ENCODE measurements at regions not wholly inside any gene's neighbourhood (a gene's known extent, or its start where the extent isn't known, plus 50 kb on each side); places are given as distances from the start of the nearest gene placed in this dataset.

DNA sequence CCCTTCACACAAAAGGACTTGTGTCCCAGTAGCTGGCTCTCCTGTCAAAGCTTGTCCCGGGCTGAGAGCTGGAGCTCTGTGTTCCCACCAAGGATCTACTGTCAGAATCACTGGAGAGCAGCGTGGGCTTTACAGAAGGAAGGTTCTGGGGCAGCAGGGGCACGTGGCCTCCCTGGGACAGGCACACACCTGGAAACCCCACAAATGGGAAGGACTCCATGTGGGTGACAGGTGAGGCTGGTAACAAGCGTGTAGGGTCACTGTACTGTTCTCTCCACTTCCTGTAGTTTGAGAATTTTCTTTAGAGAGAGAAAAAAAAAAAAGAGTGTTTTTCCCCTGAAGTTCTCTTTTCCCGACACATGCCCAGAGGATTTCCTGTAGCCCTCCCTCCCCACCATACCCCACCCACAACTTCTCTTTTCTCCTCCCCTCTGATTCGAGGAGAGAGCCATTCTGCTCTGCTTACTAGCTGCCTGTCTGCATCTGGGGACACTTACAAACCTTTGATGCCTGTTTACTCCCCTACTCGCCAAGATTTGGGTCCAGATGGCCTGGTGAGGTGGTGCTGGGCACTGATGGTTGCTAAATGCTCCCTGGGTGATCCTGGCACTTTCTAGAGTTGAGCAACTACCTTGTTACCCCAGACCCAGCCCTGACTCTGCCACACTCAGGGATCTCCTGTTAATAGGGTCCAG is 84.1 kb upstream of the SIRPA start:
- no peak overlapping the region for H3K4me3 ChIP-seq (replicated peaks; ENCODE audit: low read depth, low read length)
- TF ChIP-seq, protein P1, sequence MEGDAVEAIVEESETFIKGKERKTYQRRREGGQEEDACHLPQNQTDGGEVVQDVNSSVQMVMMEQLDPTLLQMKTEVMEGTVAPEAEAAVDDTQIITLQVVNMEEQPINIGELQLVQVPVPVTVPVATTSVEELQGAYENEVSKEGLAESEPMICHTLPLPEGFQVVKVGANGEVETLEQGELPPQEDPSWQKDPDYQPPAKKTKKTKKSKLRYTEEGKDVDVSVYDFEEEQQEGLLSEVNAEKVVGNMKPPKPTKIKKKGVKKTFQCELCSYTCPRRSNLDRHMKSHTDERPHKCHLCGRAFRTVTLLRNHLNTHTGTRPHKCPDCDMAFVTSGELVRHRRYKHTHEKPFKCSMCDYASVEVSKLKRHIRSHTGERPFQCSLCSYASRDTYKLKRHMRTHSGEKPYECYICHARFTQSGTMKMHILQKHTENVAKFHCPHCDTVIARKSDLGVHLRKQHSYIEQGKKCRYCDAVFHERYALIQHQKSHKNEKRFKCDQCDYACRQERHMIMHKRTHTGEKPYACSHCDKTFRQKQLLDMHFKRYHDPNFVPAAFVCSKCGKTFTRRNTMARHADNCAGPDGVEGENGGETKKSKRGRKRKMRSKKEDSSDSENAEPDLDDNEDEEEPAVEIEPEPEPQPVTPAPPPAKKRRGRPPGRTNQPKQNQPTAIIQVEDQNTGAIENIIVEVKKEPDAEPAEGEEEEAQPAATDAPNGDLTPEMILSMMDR (IDR thresholded peaks at IDR 0.05; ENCODE audit: low read depth, low read length, missing control alignments), result no peak
- peak; percentile 36 for DNase-seq (ENCODE audit: extremely low read depth, low read depth)

DNA sequence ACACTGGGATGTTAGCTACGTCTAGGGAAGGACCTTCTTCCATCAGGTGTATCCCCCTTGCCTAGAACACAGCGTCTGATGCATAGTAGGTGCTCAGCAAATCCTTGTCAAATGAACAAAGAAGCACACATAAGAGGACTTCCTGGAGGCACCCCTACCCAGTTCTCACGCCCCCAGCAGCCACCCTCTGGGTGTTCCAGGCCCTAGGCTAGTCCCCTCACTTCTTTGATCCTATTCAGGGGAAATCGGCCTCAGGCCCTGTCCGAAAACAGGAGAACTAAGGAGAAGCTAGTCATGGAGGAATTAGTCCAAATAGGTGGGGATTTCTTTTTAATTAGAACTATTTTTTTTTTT is 84.7 kb upstream of the SIRPA start:
- no peak for DNase-seq (ENCODE audit: extremely low read depth, low read depth)
- TF ChIP-seq, protein P1 (IDR thresholded peaks at IDR 0.05; ENCODE audit: low read depth, low read length, missing control alignments), result no peak
- H3K4me3 ChIP-seq (replicated peaks; ENCODE audit: low read depth, low read length), result no peak overlapping the region

DNA sequence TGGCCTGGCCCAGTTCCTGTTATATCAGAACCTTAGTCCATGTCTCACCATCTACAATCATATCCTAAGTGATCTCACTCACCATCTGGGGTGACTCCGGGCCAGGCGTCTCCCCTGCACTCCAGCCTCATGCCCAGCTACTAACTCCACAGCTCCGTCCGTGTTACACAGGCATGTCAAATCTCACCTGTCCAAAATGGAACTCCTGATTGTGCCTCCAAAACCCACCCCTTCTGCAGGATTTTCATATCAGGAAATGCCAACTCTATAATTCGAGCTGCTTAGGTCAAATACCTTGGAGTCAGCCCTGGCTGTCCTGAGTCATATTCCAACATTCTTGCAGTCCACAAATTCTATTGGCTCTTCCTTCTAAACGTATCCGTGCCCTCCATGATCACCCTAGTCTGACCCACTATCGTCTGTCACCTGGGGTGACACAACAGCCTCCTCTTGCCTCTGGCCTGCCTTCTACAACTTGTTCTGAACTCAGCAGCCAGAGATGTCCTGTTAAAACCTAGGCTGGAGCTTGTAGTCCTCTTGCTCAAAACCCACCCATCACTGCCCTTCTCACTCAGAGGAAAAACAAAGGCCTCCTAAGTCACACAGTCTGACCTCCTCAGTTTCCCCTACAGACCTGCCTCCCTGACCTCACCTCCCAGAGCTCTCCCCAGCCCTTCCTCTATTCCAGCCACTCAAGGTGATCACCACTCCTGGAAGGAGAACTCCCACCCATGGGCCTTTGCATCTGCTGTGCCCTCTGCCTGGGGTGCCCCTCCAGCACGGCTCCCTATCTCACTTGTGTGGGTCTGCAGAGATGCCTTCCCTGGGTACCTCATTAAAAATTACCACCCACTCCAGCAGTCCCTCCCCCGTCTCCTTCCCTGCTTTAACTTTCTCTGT is 85.3 kb upstream of the SIRPA start:
- no peak for DNase-seq (ENCODE audit: extremely low read depth, low read depth)
- no peak overlapping the region for H3K4me3 ChIP-seq (replicated peaks; ENCODE audit: low read depth, low read length)
- TF ChIP-seq, protein P1 (IDR thresholded peaks at IDR 0.05; ENCODE audit: low read depth, low read length, missing control alignments), result no peak

DNA sequence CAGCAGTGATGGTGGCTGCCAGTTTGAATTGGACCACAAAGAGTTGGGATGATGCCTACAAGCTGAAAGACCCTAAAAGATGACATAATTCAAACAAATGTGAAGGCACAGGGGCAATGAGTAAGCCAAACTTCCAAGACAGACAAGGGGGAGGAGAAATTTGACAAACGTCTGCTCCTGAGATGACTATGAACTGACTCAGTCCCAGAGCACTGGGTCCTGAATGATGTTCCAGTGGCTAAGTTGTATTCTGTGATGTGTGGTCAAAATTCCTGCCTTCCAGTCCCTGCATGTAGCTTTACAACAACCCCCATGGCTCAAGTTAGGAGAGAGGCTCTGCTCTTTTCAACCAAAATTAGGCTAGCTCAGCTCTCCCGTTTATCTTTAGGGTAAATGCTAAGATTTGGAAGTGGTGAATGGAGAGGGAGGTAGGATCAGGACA is 86.1 kb upstream of the SIRPA start:
- H3K4me3 ChIP-seq (replicated peaks; ENCODE audit: low read depth, low read length), result no peak overlapping the region
- DNase-seq (ENCODE audit: extremely low read depth, low read depth), result peak; percentile 40
- TF ChIP-seq, protein P1 (IDR thresholded peaks at IDR 0.05; ENCODE audit: low read depth, low read length, missing control alignments), result no peak

DNA sequence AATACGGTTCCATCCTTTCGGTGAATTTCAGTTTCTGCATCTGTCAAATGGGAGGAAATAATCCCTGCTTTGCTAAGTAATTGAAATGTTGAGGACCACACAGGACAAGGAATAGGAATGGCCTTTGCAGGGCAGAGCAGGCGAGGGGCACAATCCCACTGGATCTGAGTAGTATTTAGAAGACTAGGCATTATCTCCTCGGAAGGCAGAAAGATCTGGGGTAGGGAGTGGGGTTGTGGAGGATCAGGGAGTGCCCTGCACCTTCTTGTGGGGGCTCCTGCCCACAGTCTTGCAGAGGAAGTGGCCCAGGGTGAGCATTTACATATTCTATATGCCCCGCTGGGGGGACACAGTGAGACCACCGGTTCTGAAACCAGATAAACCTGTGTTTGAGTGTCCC is 87.1 kb upstream of the SIRPA start:
- no peak for DNase-seq (ENCODE audit: extremely low read depth, low read depth)
- no peak overlapping the region for H3K4me3 ChIP-seq (replicated peaks; ENCODE audit: low read depth, low read length)
- TF ChIP-seq, protein P1 (IDR thresholded peaks at IDR 0.05; ENCODE audit: low read depth, low read length, missing control alignments), result no peak

DNA sequence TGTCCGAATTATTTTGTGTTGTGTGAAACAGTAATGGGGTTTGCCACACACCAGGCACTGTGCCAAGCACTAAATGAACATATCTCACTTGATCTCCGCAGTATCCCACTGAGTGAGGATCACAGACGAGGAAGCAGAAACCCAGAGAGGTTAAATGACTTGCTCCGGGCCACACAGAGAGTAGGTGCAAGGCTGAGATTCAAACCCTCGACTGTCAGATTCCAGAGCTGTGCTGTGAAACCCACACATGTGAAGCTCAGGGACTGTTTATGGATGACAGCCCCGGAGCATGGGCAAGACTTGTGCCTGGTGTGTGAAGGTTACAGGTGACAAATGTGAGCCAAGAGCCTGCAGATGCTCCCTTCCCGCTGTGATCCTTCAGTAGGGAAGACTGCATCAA is 87.8 kb upstream of the SIRPA start:
- H3K4me3 ChIP-seq (replicated peaks; ENCODE audit: low read depth, low read length), result no peak overlapping the region
- no peak for DNase-seq (ENCODE audit: extremely low read depth, low read depth)
- TF ChIP-seq, protein P1 (IDR thresholded peaks at IDR 0.05; ENCODE audit: low read depth, low read length, missing control alignments), result no peak

Measured in HFF-Myc (cell line).